HG03521 (cell line): ENCODE measurements at regions not wholly inside any gene's neighbourhood (a gene's known extent, or its start where the extent isn't known, plus 50 kb on each side); places are given as distances from the start of the nearest gene placed in this dataset.
"Not testable (repeated sequence)": the region's sequence is repeated elsewhere in the genome, so short reads cannot be mapped to it uniquely, and the experiment has no call there.

ENCODE experiments used
- ATAC-seq: cut with Tn5 transposase; IDR thresholded peaks from one replicate; pipeline ENCODE4 v1.9.1; 2021; ENCODE audit warnings: mild to moderate bottlenecking, moderate library complexity; ENCODE audit not compliant: unreplicated experiment

- no peak for ATAC-seq
Observed at GRCh38 chr12:67524861-67525616, 123.5 kb upstream of the DYRK2 start.

- ATAC-seq = no peak
Observed at GRCh38 chr12:67525617-67525884, 123.0 kb upstream of the DYRK2 start.

GRCh38 chr12:67526129-67526528 is 122.4 kb upstream of the DYRK2 start:
- no peak for ATAC-seq

DNA sequence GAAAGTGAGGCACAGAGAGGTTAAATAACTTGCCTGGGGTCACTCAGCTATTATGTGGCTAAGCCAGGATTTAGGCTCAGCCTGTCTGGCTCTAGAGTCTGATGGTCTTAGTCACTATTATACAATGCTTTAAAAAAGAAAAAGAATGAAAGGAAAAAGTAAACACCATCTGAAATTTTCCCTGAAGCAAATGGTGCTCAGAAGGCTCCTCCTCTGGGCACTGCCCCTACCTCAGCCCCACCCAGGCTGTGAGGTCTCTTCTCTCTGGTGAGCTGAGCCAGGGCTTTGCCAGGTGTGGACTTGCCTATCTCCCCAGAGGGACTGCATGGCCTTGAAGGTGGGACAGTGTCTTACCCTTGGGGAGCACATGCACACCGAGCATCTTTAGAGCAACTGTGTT is 117.5 kb upstream of the DYRK2 start:
- no peak for ATAC-seq

GRCh38 chr12:67531501-67531900 is 117.0 kb upstream of the DYRK2 start:
- no peak for ATAC-seq

DNA sequence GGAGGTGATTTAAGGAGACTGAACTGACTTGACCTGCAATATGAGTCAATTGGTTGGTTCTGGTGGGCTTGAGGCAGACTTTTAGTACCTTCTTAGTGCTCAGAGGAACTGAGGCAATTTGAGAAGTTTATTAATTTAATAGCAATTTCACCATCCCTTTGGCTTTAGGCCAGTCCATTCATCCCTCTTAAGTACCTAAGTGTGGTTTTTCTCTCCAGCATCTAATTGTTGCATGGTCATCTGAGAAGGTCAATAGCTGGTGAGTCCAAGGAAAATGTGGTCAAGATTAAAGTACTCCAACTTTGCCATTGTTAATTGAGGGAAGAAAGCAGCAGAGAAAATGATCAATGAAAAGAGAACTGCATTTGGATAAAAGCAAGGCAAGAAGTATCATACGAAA is 115.4 kb upstream of the DYRK2 start:
- no peak for ATAC-seq

- ATAC-seq = no peak
Observed at GRCh38 chr12:67534046-67534445, 114.5 kb upstream of the DYRK2 start.

DNA sequence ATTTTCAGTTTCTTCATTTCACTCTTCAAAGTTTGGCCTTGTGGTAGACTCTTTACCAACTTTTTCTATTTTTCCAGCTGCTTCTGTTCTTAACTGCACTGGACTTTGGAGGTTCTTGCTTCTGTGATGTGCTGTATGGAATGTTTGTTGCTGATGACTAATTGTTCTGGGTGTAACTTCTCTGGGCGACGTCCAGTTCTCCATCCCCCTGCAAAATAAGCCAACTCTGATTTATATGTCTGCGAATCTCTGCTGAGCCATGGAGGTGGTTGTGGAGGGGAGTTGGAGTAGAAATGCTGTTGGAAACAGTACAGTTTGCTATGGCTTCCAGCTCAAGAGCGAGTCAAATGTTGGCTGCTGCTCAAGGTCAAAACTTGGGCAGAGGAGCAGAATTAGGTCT is 113.9 kb upstream of the DYRK2 start:
- ATAC-seq = no peak

GRCh38 chr12:67535176-67535575 is 113.4 kb upstream of the DYRK2 start:
- no peak for ATAC-seq

DNA sequence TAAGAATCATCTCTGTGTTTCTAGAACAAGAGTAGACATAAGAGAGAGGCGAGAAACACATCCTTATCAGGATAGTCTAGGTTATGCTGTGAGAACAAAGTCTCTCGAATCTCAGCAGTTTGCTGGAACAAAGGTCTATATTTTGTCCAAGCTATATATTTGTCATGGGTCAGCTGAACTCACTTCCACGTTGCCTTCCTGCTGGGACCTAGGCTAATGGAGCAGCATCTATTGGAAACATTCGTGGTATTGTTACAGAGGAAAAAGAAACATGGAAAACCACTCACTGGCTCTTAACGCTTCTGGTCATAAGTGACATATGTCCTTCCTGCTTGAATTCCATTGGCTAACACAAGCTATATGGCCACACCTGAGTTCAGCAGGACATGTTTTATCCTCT is 112.6 kb upstream of the DYRK2 start:
- no peak for ATAC-seq

DNA sequence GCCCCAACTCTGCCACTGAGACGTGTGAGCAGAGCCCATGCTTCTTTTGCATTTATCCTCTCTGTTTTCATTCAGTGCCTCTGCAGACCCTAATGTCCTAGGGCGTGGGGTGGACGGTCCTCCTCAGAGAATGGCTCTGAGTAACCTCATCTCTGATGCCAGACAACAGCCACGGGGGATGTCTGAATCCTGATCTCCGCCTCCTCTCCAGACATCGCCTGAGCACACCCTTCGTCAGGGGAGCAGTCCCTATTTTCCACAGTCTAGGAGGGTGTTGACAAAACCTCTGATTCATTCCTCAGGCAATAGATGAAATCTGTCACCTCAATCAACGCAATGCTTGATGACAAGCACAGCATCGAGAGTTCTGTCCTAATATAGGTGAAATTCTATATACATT is 109.2 kb upstream of the DYRK2 start:
- ATAC-seq = no peak

DNA sequence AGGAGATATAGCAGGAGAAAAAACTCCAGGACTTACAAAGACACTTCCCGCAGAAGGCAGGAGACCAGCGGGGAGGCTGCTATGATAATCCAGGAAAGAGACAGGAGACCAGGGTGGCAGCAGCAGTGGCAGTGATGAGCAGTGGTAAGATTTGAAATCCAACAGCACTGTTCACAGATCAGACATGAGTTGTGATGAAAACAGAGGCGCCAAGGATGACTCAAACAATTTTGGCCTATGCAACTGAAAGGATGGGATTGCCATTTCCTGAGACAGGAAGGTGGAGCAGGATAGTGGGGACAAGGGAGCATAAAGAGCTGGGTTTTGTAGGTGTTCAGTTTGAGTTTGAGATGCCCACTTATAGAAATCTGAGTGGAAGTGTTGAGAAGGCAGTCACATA is 108.6 kb upstream of the DYRK2 start:
- ATAC-seq = no peak

DNA sequence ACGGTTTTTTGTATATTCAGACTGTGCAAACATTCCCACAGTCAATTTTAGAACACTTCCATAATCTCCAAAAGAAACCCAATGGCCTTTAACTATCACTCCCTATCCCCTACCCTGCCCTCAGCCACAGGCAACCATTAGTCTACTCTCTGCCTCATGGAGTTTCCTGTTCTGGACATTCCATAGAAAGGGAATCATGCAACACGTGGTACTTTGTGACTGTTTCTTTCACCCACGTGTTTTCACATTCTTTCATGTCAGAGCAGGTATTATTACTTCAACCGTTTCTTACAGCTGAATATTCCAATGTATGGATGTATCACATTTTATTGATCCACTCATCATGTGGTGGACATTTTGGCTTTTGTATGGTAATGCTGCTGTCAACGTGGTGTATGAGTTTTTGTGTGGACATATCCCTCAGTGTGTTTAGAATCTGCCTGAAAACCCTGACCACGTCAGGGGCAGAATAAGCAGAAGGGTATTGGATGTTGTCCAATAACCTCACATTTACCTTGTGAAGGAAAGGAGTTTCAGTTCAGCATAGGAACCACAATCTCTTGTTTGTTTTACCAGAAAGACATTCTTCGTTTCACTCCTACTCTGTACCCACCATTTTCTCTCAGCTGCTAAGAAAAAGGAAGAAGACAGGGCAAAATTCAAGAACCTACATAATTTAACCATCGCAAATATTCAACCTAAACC is 107.5 kb upstream of the DYRK2 start:
- peak; percentile 62 for ATAC-seq

GRCh38 chr12:67541625-67541991 is 106.9 kb upstream of the DYRK2 start:
- ATAC-seq = no peak

DNA sequence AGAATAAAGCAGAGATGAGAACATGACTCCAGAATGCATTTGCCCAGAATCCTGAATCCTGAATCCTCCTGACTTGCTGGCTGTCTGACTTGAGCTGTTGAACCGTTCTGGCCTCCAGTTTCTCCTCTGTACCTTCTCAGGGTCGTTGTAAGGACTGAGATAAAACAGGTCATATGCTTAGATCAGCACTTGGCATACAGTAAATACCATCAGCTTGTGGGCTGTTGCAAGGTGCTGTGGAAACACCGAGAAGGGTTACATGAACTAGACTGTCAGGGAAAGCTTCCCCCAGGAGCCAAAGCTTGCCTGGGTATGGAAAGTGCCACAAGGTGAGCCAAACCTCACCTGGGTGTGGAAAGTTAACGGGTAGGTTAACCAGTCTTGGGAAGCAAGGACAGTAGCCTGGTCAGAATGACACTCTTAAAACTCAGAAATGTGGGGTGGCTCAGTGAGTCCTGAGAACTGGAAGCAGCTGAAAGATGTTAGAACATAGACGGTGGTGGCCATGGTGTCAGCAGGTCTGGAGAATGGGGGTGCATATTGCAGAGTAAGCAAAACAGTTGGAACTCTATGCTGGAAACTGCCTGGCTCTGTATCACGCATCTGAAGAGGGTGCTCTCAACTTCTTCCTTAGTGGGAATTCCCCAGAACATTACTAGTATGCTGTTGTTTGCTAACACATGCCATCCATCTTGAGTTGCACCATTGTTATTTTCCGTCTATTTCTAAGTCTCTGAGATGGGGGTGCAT is 105.3 kb upstream of the DYRK2 start:
- no peak for ATAC-seq

DNA sequence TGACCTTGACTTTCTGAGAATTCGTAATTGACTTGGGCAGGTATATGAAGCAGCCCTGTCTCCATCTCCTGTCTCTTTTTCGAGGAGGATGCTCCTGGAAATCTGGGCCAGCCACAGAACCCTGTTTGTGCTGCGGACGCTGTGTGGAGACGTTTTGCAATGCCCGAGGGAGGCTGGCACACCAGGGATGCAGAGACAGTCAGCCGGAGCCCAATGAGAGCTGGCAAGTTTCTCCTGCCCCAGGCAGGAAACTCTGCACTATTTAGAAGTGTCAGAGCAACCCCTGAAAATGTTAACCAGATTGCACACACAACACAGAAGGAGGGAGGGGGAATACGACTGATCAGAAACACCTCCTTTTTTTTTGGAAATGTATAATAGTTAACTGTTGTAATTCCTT is 103.2 kb upstream of the DYRK2 start:
- ATAC-seq = no peak

DNA sequence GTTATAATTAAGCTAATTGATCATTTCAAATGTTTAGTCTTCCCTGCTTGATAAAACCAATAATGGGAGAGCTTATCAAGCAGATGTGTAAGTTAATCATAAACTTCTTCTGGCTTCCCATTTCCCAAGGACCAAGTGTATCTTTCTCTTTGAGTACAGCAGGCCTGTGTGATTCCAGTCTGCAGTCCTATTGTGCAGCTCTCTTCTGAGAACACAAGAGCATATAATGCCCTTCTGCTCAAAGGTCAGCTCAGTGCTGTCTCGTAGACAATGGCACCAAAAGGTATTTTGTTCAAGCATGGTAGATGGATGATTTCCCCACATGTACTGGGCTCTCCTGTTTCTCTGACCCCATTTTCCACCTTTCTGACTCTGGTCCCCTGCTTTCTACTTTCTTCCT is 101.8 kb upstream of the DYRK2 start:
- ATAC-seq = no peak

DNA sequence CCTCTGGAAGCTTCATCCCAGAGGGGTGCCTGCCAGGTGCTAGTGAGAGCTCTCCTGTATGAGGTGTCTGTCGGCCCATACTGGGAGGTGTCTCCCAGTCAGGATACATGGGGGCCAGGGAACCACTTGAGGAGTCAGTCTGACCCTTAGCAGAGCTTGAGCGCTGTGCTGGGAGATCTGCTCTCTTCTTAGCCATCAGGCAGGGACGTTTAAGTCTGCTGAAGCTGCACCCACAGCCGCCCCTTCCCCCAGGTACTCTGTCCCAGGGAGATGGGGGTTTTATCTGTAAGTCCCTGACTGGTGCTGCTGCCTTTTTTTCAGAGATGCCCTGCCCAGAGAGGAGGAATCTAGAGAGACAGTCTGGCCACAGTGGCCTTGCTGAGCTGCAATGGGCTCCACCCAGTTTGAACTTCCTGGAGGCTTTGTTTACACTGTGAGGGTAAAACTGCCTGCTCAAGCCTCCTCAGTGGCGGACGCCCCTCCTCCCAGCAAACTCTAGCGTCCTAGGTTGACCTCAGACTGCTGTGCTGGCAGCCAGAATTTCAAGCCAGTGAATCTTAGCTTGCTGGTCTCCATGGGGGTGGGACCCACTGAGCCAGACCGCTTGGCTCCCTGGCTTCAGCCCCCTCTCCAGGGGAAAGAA is 93.3 kb upstream of the DYRK2 start:
- ATAC-seq = not testable (repeated sequence)

- ATAC-seq = no peak
Observed at GRCh38 chr12:67558775-67559174, 89.8 kb upstream of the DYRK2 start.

GRCh38 chr12:67559751-67560150 is 88.8 kb upstream of the DYRK2 start:
- ATAC-seq = no peak

DNA sequence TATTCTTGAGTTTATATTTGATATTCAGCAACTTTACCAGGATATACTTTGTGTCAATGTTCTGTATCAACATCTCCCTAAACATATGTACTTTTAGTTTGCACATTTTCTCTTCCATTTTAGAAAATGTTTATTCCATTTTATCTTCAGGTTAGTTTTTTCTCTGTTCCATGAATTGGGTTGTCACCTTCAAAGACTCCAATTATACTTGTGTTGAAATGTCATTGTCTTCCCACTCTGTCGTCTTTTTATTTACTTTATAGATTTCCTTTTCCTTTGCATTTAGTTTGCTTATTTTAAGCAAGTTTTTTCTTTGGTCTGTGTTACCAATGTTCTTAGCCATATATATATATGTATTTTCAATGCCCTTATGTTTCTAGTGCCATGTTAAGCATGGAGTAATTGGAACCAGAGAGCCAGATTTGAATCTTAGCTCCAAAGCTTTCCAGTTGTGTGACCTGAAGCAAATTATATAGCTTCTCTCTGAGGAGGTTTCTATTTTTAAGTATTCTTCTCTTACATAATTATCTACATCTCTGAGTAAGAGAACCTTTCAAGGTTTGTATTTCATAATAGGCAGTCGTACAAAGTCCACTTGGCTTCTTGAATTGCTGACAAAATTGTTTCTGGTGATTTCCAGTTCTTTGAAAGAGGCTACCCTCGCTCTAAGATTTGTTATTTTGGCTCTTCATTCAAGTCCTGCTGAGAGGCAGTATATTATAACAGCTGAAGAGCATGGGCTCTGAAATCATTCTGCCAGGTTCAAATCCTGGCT is 85.8 kb upstream of the DYRK2 start:
- ATAC-seq = no peak
